Heart left ventricle (tissue), 16 donors: ENCODE measurements at regions not wholly inside any gene's neighbourhood (a gene's known extent, or its start where the extent isn't known, plus 50 kb on each side); places are given as distances from the start of the nearest gene placed in this dataset.
A peak's percentile ranks its signal among the peaks of the same experiment; 100 is the strongest.

Source experiments
- ATAC-seq, 4 donors: fragments of 200-7000 bp; cut with Tn5 transposase; one replicate each; pipeline ENCODE4 v1.9.1; 2020 to 2022; ENCODE audit warnings: moderate library complexity in 4 of 4, mild to moderate bottlenecking in 3 of 4, moderate number of reproducible peaks in 1 of 4
- DNase-seq, 5 donors: peaks; one replicate each; pipeline ENCODE4 v3.0.0-alpha.2; 2020
- H3K27ac ChIP-seq, 12 donors: fragments of 200-600 bp; sonication (generic) in 4 of 12; one replicate each; pipeline versions ENCODE4 v1.5.0 to v1.8.0; 2016 to 2022; ENCODE audit warnings: mild to moderate bottlenecking in 2 of 12
- H3K27me3 ChIP-seq, 9 donors: fragments of 200-600 bp; sonication (generic) in 2 of 9; one replicate each; pipeline versions ENCODE4 v1.5.1 to v1.8.0; 2016 to 2022; ENCODE audit warnings: mild to moderate bottlenecking in 3 of 9
- H3K36me3 ChIP-seq, 9 donors: fragments of 200-600 bp; sonication (generic) in 2 of 9; one replicate each; pipeline versions ENCODE4 v1.5.0 to v1.8.0; 2018 to 2022; ENCODE audit warnings: mild to moderate bottlenecking in 2 of 9
- H3K4me1 ChIP-seq, 12 donors: fragments of 200-600 bp; sonication (generic) in 4 of 12; one replicate each; pipeline versions ENCODE4 v1.5.0 to v1.8.0; 2016 to 2022; ENCODE audit warnings: mild to moderate bottlenecking in 3 of 12
- H3K4me3 ChIP-seq, 12 donors: fragments of 200-600 bp; sonication (generic) in 4 of 12; one replicate each; pipeline versions ENCODE4 v1.5.0 to v1.8.0; 2017 to 2022; ENCODE audit warnings: mild to moderate bottlenecking in 9 of 12, moderate library complexity in 4 of 12
- H3K9me3 ChIP-seq, 12 donors: fragments of 200-600 bp; sonication (generic) in 4 of 12; one replicate each; pipeline versions ENCODE4 v1.5.0 to v1.8.0; 2016 to 2022; ENCODE audit warnings: mild to moderate bottlenecking in 1 of 12
- CTCF ChIP-seq, 12 donors: fragments of 200-600 bp; sonication (generic) in 4 of 12; IDR thresholded peaks; one replicate each; pipeline versions ENCODE4 v1.5.0 to v1.8.0; 2018 to 2022; ENCODE audit warnings: antibody characterized with exemption in 12 of 12, mild to moderate bottlenecking in 5 of 12
- POLR2A ChIP-seq, 2 donors: fragments of 450-650 bp; IDR thresholded peaks; one replicate each; pipeline ENCODE4 v1.6.1; 2017; ENCODE audit warnings: antibody characterized with exemption in 2 of 2, mild to moderate bottlenecking in 2 of 2, moderate library complexity in 2 of 2
- WGBS, 4 donors: extraction: QIAGEN DNeasy Blood & Tissue Kit in 2 of 4; methylation state at CpG; one replicate each; pipeline versions ENCODE4 v1.1.5 to v1.1.7; 2013 to 2018; 5-methylcytosine and 5-hydroxymethylcytosine counted together
- intact Hi-C, 10 donors: fragments of 100-400 bp; cut with DNase I; formaldehyde crosslinking; loops; one replicate each; pipeline versions ENCODE4 v1.11.1 to v1.14.2; 2022
- donor health status: ischemic (EF 13 %, LVEDD 7.1; RV severe dilation, severe dysfunction).
- donor health status: healthy with polysubstance abuse.
- donor health status: DM: no; HTN: yes; CAD: no.
- donor health status: DM: no; HTN: no; CAD: no.
- donor health status: ischemic (EF 25% LVEDD 6.9; RV normal size, moderate dysfunction).
- donor health status: ischemic (EF 25% LVEDD 5.7; RV mildly dilated, moderate dysfunction).
- donor health status: healthy.
- donor health status: DM: yes; HTN: yes; CAD: no.
- donor health status: ischemic (EF 35%, LVEDD 5.7; RV mildly dilated, moderate dysfunction).
- donor health status: nonischemic (EF 11% LVEDD 7.7; RV severe dilation, severe dysfunction).
- donor health status: DM: yes; HTN: yes; CAD: no.
- donor health status: PGD.
- donor health status: ischemic (EF 29% LVEDD 5.4; RV normal size, mild dysfunction).
- donor health status: nonischemic (EF 23%, LVEDD 6.1; RV moderate dilation, normal function).

GRCh38 chr6:163655217-163656121 is 241.0 kb downstream of the QKI start:
- no peaks in the 10 kb centered on the region for H3K9me3 ChIP-seq
- DNase-seq (no peak), ATAC-seq (peak in 2 of 4 donors; percentile 28 to 32)
- 88 to 94% (median 92%) methylated on average over 5 to 7 of the region's 7 CpGs for WGBS, 4 donors
- TF ChIP-seq POLR2A (IDR thresholded peaks at IDR 0.05) (no peak), CTCF (IDR thresholded peaks at IDR 0.05) (no peak)
- intact Hi-C loops = no loop called here
- H3K27me3 ChIP-seq = no peaks in the 10 kb centered on the region
- H3K4me1 ChIP-seq = peaks cover 0 to 1% (median 0%) of the 10 kb centered on the region in 12 donors
- no peak overlapping the region for H3K27ac ChIP-seq
- no peak overlapping the region for H3K4me3 ChIP-seq
- no peaks in the 10 kb centered on the region for H3K36me3 ChIP-seq

- ATAC-seq = no peak
- H3K9me3 ChIP-seq = no peaks in the 10 kb centered on the region
- no peak overlapping the region for H3K27ac ChIP-seq
- no peak for DNase-seq
- no peaks in the 10 kb centered on the region for H3K36me3 ChIP-seq
- no peaks in the 10 kb centered on the region for H3K27me3 ChIP-seq
- intact Hi-C loops = loop anchor here in 1 of 10 donors (5.0 kb wide), 1 partner anchor 1275 kb away; no protein-coding TSS in a partner anchor
- H3K4me3 ChIP-seq = no peak overlapping the region
- peaks cover 0 to 5% (median 0%) of the 10 kb centered on the region in 12 donors for H3K4me1 ChIP-seq
- WGBS, 4 donors = 91 to 95% (median 92%) methylated on average over 7 of the region's 7 CpGs
- no peak for TF ChIP-seq POLR2A (IDR thresholded peaks at IDR 0.05)
- no peak for TF ChIP-seq CTCF (IDR thresholded peaks at IDR 0.05)
Observed at GRCh38 chr6:163651915-163652668, 237.6 kb downstream of the QKI start.

- H3K27ac ChIP-seq = no peak overlapping the region
- no peaks in the 10 kb centered on the region for H3K27me3 ChIP-seq
- DNase-seq = no peak
- TF ChIP-seq POLR2A (IDR thresholded peaks at IDR 0.05) (no peak), CTCF (IDR thresholded peaks at IDR 0.05) (no peak)
- no peak for ATAC-seq
- no peaks in the 10 kb centered on the region for H3K9me3 ChIP-seq
- H3K4me1 ChIP-seq = peaks cover 0 to 5% (median 0%) of the 10 kb centered on the region in 12 donors
- H3K4me3 ChIP-seq = no peak overlapping the region
- no peaks in the 10 kb centered on the region for H3K36me3 ChIP-seq
- 75 to 92% (median 90%) methylated on average over 3 of the region's 3 CpGs for WGBS, 4 donors
- intact Hi-C loops = loop anchor here in 1 of 10 donors (5.0 kb wide), 1 partner anchor 1276 kb away; no protein-coding TSS in a partner anchor
Observed at GRCh38 chr6:163651426-163651825, 236.9 kb downstream of the QKI start.

GRCh38 chr6:163648868-163649267 is 234.3 kb downstream of the QKI start:
- TF ChIP-seq CTCF (IDR thresholded peaks at IDR 0.05) (no peak), POLR2A (IDR thresholded peaks at IDR 0.05) (no peak)
- WGBS, 4 donors = 54 to 79% (median 67%) methylated on average over 3 to 8 of the region's 8 CpGs
- no peaks in the 10 kb centered on the region for H3K36me3 ChIP-seq
- no peaks in the 10 kb centered on the region for H3K9me3 ChIP-seq
- DNase-seq = peak in 2 of 5 donors; percentile 43 to 47
- H3K4me3 ChIP-seq = no peak overlapping the region
- H3K27me3 ChIP-seq = no peaks in the 10 kb centered on the region
- peak; percentile 86 to 88 (median 88) for ATAC-seq
- intact Hi-C loops = no loop called here
- H3K27ac ChIP-seq = peak overlapping the region in 1 of 12 donors; percentile 46
- H3K4me1 ChIP-seq = peaks cover 0 to 5% (median 0%) of the 10 kb centered on the region in 12 donors
